Stimulated activated CD4-positive, alpha-beta T cell treated with anti-CD3 and anti-CD28 coated beads, Interleukin-12 subunit alpha, Interleukin-12 subunit beta, amount 100 ng/mL, for 24 hours (primary cell): ENCODE measurements at regions not wholly inside any gene's neighbourhood (a gene's known extent, or its start where the extent isn't known, plus 50 kb on each side); places are given as distances from the start of the nearest gene placed in this dataset.
"Not testable (repeated sequence)": the region's sequence is repeated elsewhere in the genome, so short reads cannot be mapped to it uniquely, and the experiment has no call there.

Experiments used
- DNase-seq, 2 experiments: peaks; one replicate each; pipeline ENCODE4 v3.0.0-alpha.2; 2020; ENCODE audit warnings: low read depth in 2 of 2

GRCh38 chr2:212913640-212914306 lies 237.6 kb downstream of the IKZF2 start:
- no peak for DNase-seq

GRCh38 chr2:212912445-212913103 lies 238.8 kb downstream of the IKZF2 start:
- no peak for DNase-seq

- no peak for DNase-seq
Observed at GRCh38 chr2:212911011-212911410, 240.4 kb downstream of the IKZF2 start.

GRCh38 chr2:212908682-212909435 lies 242.6 kb downstream of the IKZF2 start:
- DNase-seq, result no peak

- DNase-seq, result no peak
Observed at GRCh38 chr2:212908031-212908430, 243.4 kb downstream of the IKZF2 start.

GRCh38 chr2:212906620-212907019 lies 244.8 kb downstream of the IKZF2 start:
- no peak for DNase-seq

- DNase-seq, result no peak
Observed at GRCh38 chr2:212905640-212906201, 245.7 kb downstream of the IKZF2 start.

- DNase-seq, result no peak
Observed at GRCh38 chr2:212904646-212905045, 246.8 kb downstream of the IKZF2 start.

GRCh38 chr2:212903413-212903812 lies 248.0 kb downstream of the IKZF2 start:
- no peak for DNase-seq

- no peak for DNase-seq
Observed at GRCh38 chr2:212902421-212902820, 249.0 kb downstream of the IKZF2 start.

GRCh38 chr2:212901604-212902275 lies 249.7 kb downstream of the IKZF2 start:
- DNase-seq, result no peak

- no peak for DNase-seq
Observed at GRCh38 chr2:212900715-212901114, 250.7 kb downstream of the IKZF2 start.

GRCh38 chr2:212898011-212898410 lies 253.4 kb downstream of the IKZF2 start:
- no peak for DNase-seq

- DNase-seq, result no peak
Observed at GRCh38 chr2:212897296-212897695, 254.1 kb downstream of the IKZF2 start.

GRCh38 chr2:212894026-212894425 lies 257.4 kb downstream of the IKZF2 start:
- no peak for DNase-seq

GRCh38 chr2:212893216-212893615 lies 258.2 kb downstream of the IKZF2 start:
- no peak for DNase-seq

GRCh38 chr2:212892193-212892592 lies 259.2 kb downstream of the IKZF2 start:
- no peak for DNase-seq

- no peak for DNase-seq
Observed at GRCh38 chr2:212891580-212891979, 259.8 kb downstream of the IKZF2 start.

GRCh38 chr2:212882626-212883025 lies 268.8 kb downstream of the IKZF2 start:
- no peak for DNase-seq

- not testable (repeated sequence) for DNase-seq
Observed at GRCh38 chr2:212876556-212876955, 274.9 kb downstream of the IKZF2 start.

- DNase-seq, result not testable (repeated sequence)
Observed at GRCh38 chr2:212875950-212876349, 275.5 kb downstream of the IKZF2 start.

- no peak for DNase-seq
Observed at GRCh38 chr2:212873256-212873655, 278.2 kb downstream of the IKZF2 start.
